ENCODE measurements at regions not wholly inside any gene's neighbourhood (a gene's known extent, or its start where the extent isn't known, plus 50 kb on each side); places are given as distances from the start of the nearest gene placed in this dataset.

DNA sequence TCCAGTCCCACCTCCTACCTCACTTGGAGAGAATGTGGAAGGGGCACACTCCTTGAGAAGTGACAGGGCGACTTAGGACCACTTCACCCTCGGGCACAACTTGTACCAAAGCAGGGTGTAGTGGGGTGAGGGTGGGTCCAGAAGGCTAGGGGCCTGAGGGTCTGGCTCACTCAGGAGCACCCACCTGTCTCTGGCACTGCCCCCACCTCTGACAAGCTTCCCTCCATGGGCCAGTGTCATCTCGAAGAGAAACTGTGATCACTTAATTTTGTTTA lies 76.9 kb upstream of the OLFM1 start:
- Histone ChIP-seq H3K36me3 (replicated peaks) (no peaks in the 10 kb centered on the region), H3K27ac (no peak overlapping the region), H3K4me3 (ENCODE audit: low read depth, low read length) (no peak overlapping the region), H3K27me3 (replicated peaks) (no peaks in the 10 kb centered on the region)
- in situ Hi-C loops (cut with HindIII; ENCODE audit: low pct_ligation_motif_present, low sequenced_read_pairs) = no loop called here
- DNase-seq = no peak
- TF ChIP-seq CTCF (IDR thresholded peaks at IDR 0.05; ENCODE audit: low read depth, low read length, missing control alignments) = no peak

DNA sequence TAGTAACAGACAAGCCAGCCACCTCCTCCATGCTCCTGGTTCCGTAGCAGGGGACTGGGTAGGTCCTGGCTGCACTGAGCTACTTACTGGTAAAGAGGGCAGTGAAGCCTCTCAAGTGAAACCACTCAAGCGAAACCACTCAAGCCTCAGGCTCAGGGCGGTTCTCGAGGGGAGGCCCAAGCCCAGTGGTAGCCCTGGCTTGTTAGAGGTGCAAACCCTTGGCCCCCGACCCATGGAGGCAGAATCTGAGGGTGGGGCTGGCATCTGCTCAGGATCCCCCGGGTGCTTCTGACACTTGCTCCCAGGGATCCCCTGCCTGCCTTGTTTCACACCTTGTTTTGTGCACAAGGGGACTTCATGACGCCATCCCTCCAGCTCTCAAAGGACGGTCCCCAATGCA lies 76.5 kb upstream of the OLFM1 start:
- in situ Hi-C loops (cut with HindIII; ENCODE audit: low pct_ligation_motif_present, low sequenced_read_pairs) = no loop called here
- H3K27me3 ChIP-seq (replicated peaks) = no peaks in the 10 kb centered on the region
- no peak for TF ChIP-seq CTCF (IDR thresholded peaks at IDR 0.05; ENCODE audit: low read depth, low read length, missing control alignments)
- H3K4me3 ChIP-seq (ENCODE audit: low read depth, low read length) = no peak overlapping the region
- H3K36me3 ChIP-seq (replicated peaks) = no peaks in the 10 kb centered on the region
- DNase-seq = no peak
- H3K27ac ChIP-seq = no peak overlapping the region

- Histone ChIP-seq H3K4me3 (ENCODE audit: low read depth, low read length) (no peak overlapping the region), H3K27ac (no peak overlapping the region), H3K36me3 (replicated peaks) (no peaks in the 10 kb centered on the region), H3K27me3 (replicated peaks) (no peaks in the 10 kb centered on the region)
- no peak for TF ChIP-seq CTCF (IDR thresholded peaks at IDR 0.05; ENCODE audit: low read depth, low read length, missing control alignments)
- DNase-seq = no peak
- in situ Hi-C loops (cut with HindIII; ENCODE audit: low pct_ligation_motif_present, low sequenced_read_pairs) = no loop called here
Observed at GRCh38 chr9:135012166-135012565, 75.3 kb upstream of the OLFM1 start.

GRCh38 chr9:135014311-135015010 lies 73.0 kb upstream of the OLFM1 start:
- Histone ChIP-seq H3K27me3 (replicated peaks) (no peaks in the 10 kb centered on the region), H3K4me3 (ENCODE audit: low read depth, low read length) (no peak overlapping the region), H3K36me3 (replicated peaks) (no peaks in the 10 kb centered on the region), H3K27ac (no peak overlapping the region)
- DNase-seq = no peak
- in situ Hi-C loops (cut with HindIII; ENCODE audit: low pct_ligation_motif_present, low sequenced_read_pairs) = no loop called here
- TF ChIP-seq CTCF (IDR thresholded peaks at IDR 0.05; ENCODE audit: low read depth, low read length, missing control alignments) = no peak

DNA sequence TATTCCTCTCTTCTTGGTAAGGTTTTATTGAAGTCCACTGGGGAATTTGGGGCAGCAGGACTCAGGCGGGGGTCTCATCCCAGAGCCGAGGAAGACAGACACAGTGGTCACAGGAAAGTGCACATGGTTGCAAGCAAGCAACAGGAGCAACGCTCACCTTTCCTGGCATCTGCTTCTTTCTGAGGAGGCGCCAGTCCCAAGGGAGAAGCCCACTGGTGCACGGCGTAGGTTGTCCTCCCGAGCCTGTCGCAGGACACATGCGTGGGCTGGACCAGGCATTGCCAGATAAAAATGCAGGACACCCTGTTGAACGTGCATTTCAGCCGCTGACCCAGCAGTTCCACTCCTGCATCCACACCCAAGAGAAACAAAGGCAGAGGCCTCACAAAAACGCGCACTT lies 72.4 kb upstream of the OLFM1 start:
- no peak overlapping the region for H3K4me3 ChIP-seq (ENCODE audit: low read depth, low read length)
- no peaks in the 10 kb centered on the region for H3K36me3 ChIP-seq (replicated peaks)
- in situ Hi-C loops (cut with HindIII; ENCODE audit: low pct_ligation_motif_present, low sequenced_read_pairs) = no loop called here
- H3K27ac ChIP-seq = no peak overlapping the region
- no peaks in the 10 kb centered on the region for H3K27me3 ChIP-seq (replicated peaks)
- no peak for TF ChIP-seq CTCF (IDR thresholded peaks at IDR 0.05; ENCODE audit: low read depth, low read length, missing control alignments)
- no peak for DNase-seq

- no peak for DNase-seq
- Histone ChIP-seq H3K27me3 (replicated peaks) (no peaks in the 10 kb centered on the region), H3K36me3 (replicated peaks) (no peaks in the 10 kb centered on the region), H3K27ac (no peak overlapping the region), H3K4me3 (ENCODE audit: low read depth, low read length) (no peak overlapping the region)
- in situ Hi-C loops (cut with HindIII; ENCODE audit: low pct_ligation_motif_present, low sequenced_read_pairs) = no loop called here
- TF ChIP-seq CTCF (IDR thresholded peaks at IDR 0.05; ENCODE audit: low read depth, low read length, missing control alignments) = no peak
Observed at GRCh38 chr9:135015565-135015964, 71.9 kb upstream of the OLFM1 start.
